ENCODE measurements at regions not wholly inside any gene's neighbourhood (a gene's known extent, or its start where the extent isn't known, plus 50 kb on each side); places are given as distances from the start of the nearest gene placed in this dataset.

DNA sequence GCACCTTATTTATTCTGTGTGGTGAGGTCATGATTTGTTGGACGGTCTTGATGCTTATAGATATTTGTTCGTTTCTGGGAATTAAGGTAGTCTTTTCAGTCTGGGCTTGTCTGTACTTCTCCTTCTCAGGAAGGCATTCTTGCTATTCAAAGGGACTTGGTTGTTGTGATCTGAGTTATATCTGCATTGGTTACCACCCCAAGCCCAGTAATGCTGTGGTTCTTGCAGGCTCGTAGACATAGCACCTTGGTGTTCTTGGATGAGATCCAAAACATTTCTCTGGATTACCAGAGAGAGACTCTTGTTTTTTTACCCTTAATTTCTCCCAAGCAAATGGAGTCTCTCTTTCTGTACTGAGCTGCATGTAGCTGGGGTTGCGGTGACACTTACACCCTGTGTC is 128.0 kb upstream of the CBLB start:
- TF ChIP-seq, protein P1, sequence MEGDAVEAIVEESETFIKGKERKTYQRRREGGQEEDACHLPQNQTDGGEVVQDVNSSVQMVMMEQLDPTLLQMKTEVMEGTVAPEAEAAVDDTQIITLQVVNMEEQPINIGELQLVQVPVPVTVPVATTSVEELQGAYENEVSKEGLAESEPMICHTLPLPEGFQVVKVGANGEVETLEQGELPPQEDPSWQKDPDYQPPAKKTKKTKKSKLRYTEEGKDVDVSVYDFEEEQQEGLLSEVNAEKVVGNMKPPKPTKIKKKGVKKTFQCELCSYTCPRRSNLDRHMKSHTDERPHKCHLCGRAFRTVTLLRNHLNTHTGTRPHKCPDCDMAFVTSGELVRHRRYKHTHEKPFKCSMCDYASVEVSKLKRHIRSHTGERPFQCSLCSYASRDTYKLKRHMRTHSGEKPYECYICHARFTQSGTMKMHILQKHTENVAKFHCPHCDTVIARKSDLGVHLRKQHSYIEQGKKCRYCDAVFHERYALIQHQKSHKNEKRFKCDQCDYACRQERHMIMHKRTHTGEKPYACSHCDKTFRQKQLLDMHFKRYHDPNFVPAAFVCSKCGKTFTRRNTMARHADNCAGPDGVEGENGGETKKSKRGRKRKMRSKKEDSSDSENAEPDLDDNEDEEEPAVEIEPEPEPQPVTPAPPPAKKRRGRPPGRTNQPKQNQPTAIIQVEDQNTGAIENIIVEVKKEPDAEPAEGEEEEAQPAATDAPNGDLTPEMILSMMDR (IDR thresholded peaks at IDR 0.05) = no peak
- no peak for TF ChIP-seq POLR2A (IDR thresholded peaks at IDR 0.05)
